ENCODE measurements at regions not wholly inside any gene's neighbourhood (a gene's known extent, or its start where the extent isn't known, plus 50 kb on each side); places are given as distances from the start of the nearest gene placed in this dataset.

- no peak for TF ChIP-seq POLR2A (IDR thresholded peaks at IDR 0.05)
- no peak for TF ChIP-seq CTCF (IDR thresholded peaks at IDR 0.05)
These were observed 244.5 kb upstream of the REG3G start for GRCh38 chr2:78780864-78781583.

Measured in testis (tissue), 2 donors.